ENCODE measurements at regions not wholly inside any gene's neighbourhood (a gene's known extent, or its start where the extent isn't known, plus 50 kb on each side); places are given as distances from the start of the nearest gene placed in this dataset.

DNA sequence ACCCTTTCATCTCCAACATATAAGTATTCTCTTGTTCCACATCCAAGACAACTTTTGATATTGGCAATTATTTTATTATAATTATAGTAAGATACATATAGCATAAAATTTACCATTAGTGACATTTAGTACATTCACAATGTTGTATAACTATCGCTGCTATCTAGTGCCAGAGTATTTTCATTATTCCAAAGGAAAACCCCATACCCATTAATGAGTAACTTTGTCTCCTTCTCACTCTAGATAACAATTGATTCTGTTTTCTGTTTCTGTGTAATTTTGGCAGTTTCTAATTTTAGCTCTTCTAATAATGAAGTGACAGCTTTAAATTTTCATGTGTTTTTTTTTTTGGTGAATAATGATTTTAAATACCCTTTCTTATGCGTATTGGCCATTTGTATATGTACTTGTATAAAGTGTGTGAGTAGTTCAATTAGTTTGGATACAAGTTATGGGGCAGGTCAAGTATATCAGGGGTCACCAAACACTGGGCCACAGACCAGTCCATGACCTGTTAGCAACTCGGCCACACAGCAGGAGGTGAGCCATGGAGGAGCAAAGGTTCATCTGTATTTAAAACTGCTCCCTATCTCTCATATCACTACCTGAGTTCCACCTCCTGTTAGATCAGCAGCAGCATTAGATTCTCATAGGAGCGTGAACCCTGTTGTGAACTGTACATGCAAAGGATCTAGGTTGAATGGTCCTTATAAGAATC, 97.2 kb upstream of the SYT1 start:
- no peaks in the 10 kb centered on the region for H3K36me3 Mint-ChIP-seq
- no peak overlapping the region for H3K27ac Mint-ChIP-seq
- no peak for TF ChIP-seq CTCF (conservative IDR thresholded peaks at IDR 0.05)
- no peak overlapping the region for H3K4me3 Mint-ChIP-seq
- peaks cover 4% of the 10 kb centered on the region for H3K9me3 Mint-ChIP-seq
- no peaks in the 10 kb centered on the region for H3K27me3 Mint-ChIP-seq
- DNase-seq (ENCODE audit: extremely low spot score, unreplicated experiment): no peak
- no peaks in the 10 kb centered on the region for H3K4me1 Mint-ChIP-seq (ENCODE audit: unreplicated experiment)

- no peaks in the 10 kb centered on the region for H3K36me3 Mint-ChIP-seq
- no peak overlapping the region for H3K4me3 Mint-ChIP-seq
Observed at GRCh38 chr12:78778339-78778738, 86.2 kb upstream of the SYT1 start.

DNA sequence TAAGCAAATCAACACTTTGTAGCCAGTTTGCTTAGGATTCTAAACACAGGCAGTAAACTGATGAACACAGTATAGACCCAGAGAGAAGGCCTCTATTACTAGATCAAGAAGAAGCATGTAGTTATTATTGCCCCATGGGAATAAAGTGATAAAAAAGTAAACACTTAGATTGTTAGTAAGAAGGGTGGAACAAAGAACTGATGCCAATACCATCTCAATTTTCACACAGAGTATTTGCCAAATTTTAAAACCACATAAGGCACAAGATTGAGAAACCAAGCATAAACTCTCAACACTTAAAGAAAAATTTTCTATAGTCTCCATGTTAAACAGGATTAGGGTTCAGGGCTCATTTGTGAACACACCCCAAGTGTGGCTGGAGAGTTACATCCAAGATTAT, 77.0 kb upstream of the SYT1 start:
- H3K9me3 Mint-ChIP-seq: no peaks in the 10 kb centered on the region
- H3K4me1 Mint-ChIP-seq (ENCODE audit: unreplicated experiment): no peaks in the 10 kb centered on the region
- H3K4me3 Mint-ChIP-seq: no peak overlapping the region
- H3K36me3 Mint-ChIP-seq: no peaks in the 10 kb centered on the region
- TF ChIP-seq CTCF (conservative IDR thresholded peaks at IDR 0.05): no peak
- H3K27ac Mint-ChIP-seq: no peak overlapping the region
- H3K27me3 Mint-ChIP-seq: no peaks in the 10 kb centered on the region
- no peak for DNase-seq (ENCODE audit: extremely low spot score, unreplicated experiment)

More at GRCh38 chr12:78778339-78778738, 86.2 kb upstream of the SYT1 start:
- DNase-seq (ENCODE audit: extremely low spot score, unreplicated experiment): no peak
- H3K9me3 Mint-ChIP-seq: no peaks in the 10 kb centered on the region
- no peak overlapping the region for H3K27ac Mint-ChIP-seq
- no peaks in the 10 kb centered on the region for H3K4me1 Mint-ChIP-seq (ENCODE audit: unreplicated experiment)
- no peak for TF ChIP-seq CTCF (conservative IDR thresholded peaks at IDR 0.05)
- H3K27me3 Mint-ChIP-seq: no peaks in the 10 kb centered on the region

- Mint-ChIP-seq H3K4me3 (no peak overlapping the region), H3K27ac (no peak overlapping the region), H3K4me1 (ENCODE audit: unreplicated experiment) (no peaks in the 10 kb centered on the region), H3K36me3 (no peaks in the 10 kb centered on the region), H3K27me3 (no peaks in the 10 kb centered on the region), H3K9me3 (peaks cover 5% of the 10 kb centered on the region)
- no peak for DNase-seq (ENCODE audit: extremely low spot score, unreplicated experiment)
- TF ChIP-seq CTCF (conservative IDR thresholded peaks at IDR 0.05): no peak
Observed at GRCh38 chr12:78790148-78790547, 74.4 kb upstream of the SYT1 start.

- TF ChIP-seq CTCF (conservative IDR thresholded peaks at IDR 0.05): no peak
Observed at GRCh38 chr12:78792052-78792698, 72.4 kb upstream of the SYT1 start.

More at GRCh38 chr12:78792052-78792698, 72.4 kb upstream of the SYT1 start:
- no peak for DNase-seq (ENCODE audit: extremely low spot score, unreplicated experiment)
- Mint-ChIP-seq H3K27me3 (no peaks in the 10 kb centered on the region), H3K9me3 (peaks cover 11% of the 10 kb centered on the region), H3K4me1 (ENCODE audit: unreplicated experiment) (no peaks in the 10 kb centered on the region), H3K27ac (no peak overlapping the region), H3K4me3 (no peak overlapping the region), H3K36me3 (no peaks in the 10 kb centered on the region)

All from type B pancreatic cell (in vitro differentiated cells).